AG09309 (cell line): ENCODE measurements at regions not wholly inside any gene's neighbourhood (a gene's known extent, or its start where the extent isn't known, plus 50 kb on each side); places are given as distances from the start of the nearest gene placed in this dataset.
"Not testable (repeated sequence)": the region's sequence is repeated elsewhere in the genome, so short reads cannot be mapped to it uniquely, and the experiment has no call there.

Experiments
- DNase-seq: peaks from one replicate; pipeline ENCODE4 v3.0.0-alpha.2; 2010; ENCODE audit warnings: low read depth
- H3K4me3 ChIP-seq: 2 replicates; pipeline ENCODE4 v1.5.1; 2011; ENCODE audit warnings: mild to moderate bottlenecking, low read depth, low read length, moderate library complexity; ENCODE audit not compliant: control insufficient read depth
- CTCF ChIP-seq: IDR thresholded peaks from 2 replicates; pipeline ENCODE4 v1.5.1; 2011; ENCODE audit warnings: mild to moderate bottlenecking, low read depth, low read length, inconsistent platforms; ENCODE audit not compliant: insufficient read depth, control insufficient read depth; ENCODE audit errors: missing control alignments

GRCh38 chr2:55780697-55781096 is 87.1 kb upstream of the PNPT1 start:
- no peak for TF ChIP-seq CTCF
- H3K4me3 ChIP-seq = no peak overlapping the region
- no peak for DNase-seq

DNA sequence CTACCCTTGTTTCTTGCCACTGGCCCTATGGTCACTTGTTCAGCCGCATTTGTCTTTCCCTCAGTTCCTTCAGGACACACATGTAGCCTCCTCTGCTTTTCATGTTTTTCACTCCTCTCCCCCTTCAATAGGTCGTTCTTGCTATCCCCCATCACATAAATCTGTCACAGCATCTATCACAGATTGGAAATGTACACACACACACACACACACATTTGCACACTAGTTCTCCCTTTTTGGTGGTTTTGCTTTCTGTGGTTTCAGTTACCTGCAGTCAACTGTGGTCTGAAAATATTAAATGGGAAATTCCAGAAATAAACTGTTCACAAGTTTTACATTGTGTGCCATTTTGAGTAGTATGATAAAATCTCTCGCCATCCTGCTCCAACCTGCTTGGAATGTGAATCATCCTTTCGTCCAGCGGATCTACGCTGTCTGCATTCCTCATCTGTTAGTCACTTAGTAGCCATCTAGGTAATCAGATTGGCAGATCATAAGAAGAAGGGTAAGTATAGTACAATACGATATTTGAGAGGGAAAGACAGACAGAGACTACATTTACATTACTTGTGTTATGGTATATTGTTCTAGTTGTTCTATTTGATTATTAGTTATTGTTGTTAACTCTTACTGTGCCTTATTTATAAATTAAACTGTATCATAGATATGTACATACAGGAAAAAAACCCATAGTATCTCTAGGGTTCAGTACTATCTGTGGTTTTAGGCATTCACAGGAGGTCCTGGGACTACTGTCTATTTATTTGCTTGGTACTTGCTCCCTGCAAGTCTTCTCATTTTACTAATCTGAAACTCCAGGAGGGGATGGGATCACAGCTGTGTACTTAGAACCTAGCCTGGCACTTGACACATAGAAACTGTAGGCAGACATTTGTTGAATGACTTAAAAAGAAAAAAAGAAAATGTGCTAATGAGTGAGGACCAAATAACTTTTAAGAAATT is 86.1 kb upstream of the PNPT1 start:
- no peak overlapping the region for H3K4me3 ChIP-seq
- DNase-seq = peak; percentile 24
- TF ChIP-seq CTCF = no peak

DNA sequence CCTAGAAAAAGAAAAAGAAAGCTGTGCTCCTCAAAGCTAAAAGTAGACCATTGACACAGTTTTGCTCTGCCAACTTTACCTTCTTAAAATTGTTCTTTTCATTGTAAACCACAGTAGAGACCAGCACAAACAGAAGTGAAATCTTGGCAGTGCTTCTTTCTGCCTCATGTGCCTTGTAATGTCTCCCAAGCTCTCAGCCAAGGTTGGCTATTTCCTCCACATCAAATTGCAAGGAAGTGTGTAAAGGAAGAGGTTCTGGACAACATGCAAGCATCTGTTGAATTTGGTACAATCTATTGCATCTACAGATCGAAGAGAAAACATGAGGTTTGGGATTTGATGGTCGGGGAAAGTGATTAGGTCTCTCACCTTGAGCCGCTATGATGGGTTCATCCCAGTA is 83.3 kb upstream of the PNPT1 start:
- no peak for TF ChIP-seq CTCF
- no peak overlapping the region for H3K4me3 ChIP-seq
- no peak for DNase-seq

DNA sequence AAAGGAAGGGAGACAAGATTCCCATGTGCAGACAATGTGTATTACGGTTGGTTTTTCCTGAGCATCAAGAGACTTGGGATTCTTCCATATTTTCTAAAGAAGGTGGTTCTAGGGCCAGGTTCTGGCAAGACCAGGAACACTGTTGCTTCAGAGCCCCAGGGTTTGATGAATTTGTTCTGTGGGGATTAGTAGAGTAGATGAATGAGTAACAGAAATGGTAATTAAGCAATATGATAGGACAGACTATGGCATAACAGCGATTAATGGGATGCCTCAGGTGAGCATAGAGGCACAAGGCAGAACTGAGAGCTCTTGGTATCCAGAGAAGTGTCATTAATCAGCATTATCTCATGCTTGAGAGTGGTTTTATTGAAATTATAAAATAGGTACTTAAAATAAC is 82.8 kb upstream of the PNPT1 start:
- H3K4me3 ChIP-seq = no peak overlapping the region
- no peak for TF ChIP-seq CTCF
- no peak for DNase-seq

DNA sequence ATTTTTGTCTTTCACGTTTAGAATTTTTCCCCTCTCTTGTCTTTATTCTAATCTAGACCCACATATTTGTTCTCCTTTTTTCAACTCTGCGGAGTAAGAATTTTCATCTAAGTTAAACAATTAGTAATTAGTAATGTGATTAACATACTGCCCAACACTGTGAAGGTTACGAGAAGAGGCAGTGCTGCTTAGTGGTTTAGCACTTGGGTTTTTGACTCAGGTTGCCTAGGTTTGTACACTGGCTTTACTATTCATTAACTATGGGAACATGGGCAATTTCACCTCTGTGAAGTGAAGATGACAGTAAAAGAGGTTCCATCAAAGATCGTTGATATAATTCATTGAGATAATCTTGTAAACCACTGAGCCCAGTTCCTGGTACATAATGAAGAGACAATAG is 82.2 kb upstream of the PNPT1 start:
- no peak for DNase-seq
- no peak for TF ChIP-seq CTCF
- no peak overlapping the region for H3K4me3 ChIP-seq

DNA sequence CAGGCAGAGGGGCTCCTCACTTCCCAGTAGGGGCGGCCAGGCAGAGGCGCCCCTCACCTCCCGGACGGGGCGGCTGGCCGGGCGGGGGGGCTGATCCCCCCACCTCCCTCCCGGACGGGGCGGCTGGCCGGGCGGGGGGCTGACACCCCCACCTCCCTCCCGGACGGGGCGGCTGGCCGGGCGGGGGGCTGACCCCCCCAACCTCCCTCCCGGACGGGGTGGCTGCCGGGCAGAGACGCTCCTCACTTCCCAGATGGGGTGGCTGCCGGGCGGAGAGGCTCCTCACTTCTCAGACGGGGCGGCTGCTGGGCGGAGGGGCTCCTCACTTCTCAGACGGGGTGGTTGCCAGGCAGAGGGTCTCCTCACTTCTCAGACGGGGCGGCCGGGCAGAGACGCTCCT is 80.0 kb upstream of the PNPT1 start:
- H3K4me3 ChIP-seq = not testable (repeated sequence)

DNA sequence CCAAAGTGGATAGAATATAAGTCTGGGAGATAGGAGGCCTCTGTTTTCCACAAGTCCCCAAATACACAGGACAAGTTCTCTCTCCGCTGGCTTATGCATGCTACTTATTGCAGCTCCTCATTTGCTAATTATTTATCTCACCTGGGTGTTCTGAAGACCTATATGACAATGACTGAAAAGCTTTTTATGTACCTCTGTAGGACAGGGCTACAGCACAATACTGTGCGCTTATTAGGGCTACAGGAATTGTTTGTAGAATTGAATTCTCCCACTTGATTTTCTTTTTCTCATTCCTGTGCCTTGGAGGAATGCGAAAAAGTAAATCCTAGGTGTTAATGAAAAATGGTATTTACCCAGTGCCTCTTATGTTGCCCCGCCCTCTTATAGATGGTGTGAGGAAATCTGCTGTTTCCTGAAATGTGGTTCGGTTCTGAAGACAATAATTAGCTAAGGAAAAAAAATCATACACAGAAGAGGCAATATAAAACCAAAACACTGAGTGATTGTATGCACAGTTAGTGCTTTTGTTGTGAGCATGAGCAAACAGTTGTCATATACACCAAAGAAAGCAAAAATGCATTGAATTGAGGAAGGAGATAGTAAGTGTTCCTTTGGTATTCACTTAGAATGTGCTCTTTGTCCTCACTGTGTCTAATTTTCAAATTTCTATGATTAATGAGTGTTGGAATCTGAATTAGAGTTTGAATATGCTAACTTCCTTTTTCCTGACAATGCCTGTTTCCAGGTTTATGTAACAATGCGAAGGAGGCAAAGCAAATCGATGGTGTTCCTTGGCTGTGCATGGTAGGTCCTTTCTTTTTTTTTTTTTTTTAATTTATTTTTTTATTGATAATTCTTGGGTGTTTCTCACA is 78.7 kb upstream of the PNPT1 start:
- TF ChIP-seq CTCF = no peak
- DNase-seq = no peak
- H3K4me3 ChIP-seq = no peak overlapping the region

More for the DNA sequence above, 80.0 kb upstream of the PNPT1 start:
- not testable (repeated sequence) for DNase-seq
